CD14-positive monocyte (primary cell): ENCODE measurements at regions not wholly inside any gene's neighbourhood (a gene's known extent, or its start where the extent isn't known, plus 50 kb on each side); places are given as distances from the start of the nearest gene placed in this dataset.

Source experiments
- DNase-seq, 3 donors: peaks; one replicate each; pipeline ENCODE4 v3.0.0-alpha.2; 2011 to 2022
- H2AFZ ChIP-seq: 2 replicates; pipeline ENCODE4 v1.6.0; 2012; ENCODE audit warnings: mild to moderate bottlenecking, low read depth, low read length, inconsistent platforms; ENCODE audit not compliant: insufficient read depth, poor library complexity, severe bottlenecking
- H3K27ac ChIP-seq, 2 donors: 1 replicate in 1 of 2; 2 replicates in 1 of 2; pipeline ENCODE4 v1.5.1; 2012 to 2013; ENCODE audit warnings: low read length in 2 of 2, control low read depth in 1 of 2, inconsistent platforms in 1 of 2, low read depth in 1 of 2, mild to moderate bottlenecking in 1 of 2
- H3K27me3 ChIP-seq, 2 donors: one replicate each; pipeline versions ENCODE4 v1.6.0 to v1.6.1; 2011 to 2013; ENCODE audit warnings: low read length in 2 of 2; ENCODE audit not compliant: control insufficient read depth in 2 of 2, insufficient read depth in 2 of 2
- H3K36me3 ChIP-seq, 2 donors: replicated peaks in 1 of 2; 1 replicate in 1 of 2; 2 replicates in 1 of 2; pipeline versions ENCODE4 v1.5.1 to v1.6.1; 2012 to 2013; ENCODE audit warnings: low read length in 2 of 2, control low read depth in 1 of 2, inconsistent platforms in 1 of 2, mild to moderate bottlenecking in 1 of 2; ENCODE audit not compliant: insufficient read depth in 2 of 2, control insufficient read depth in 1 of 2
- H3K4me1 ChIP-seq, 2 donors: 1 replicate in 1 of 2; 2 replicates in 1 of 2; pipeline versions ENCODE4 v1.5.1 to v1.6.1; 2012 to 2013; ENCODE audit warnings: low read length in 2 of 2, control low read depth in 1 of 2, inconsistent platforms in 1 of 2, mild to moderate bottlenecking in 1 of 2, moderate library complexity in 1 of 2; ENCODE audit not compliant: insufficient read depth in 2 of 2, control insufficient read depth in 1 of 2
- H3K4me2 ChIP-seq: replicated peaks from 2 replicates; pipeline ENCODE3; 2012; ENCODE audit warnings: low read length, moderate library complexity, mild to moderate bottlenecking; ENCODE audit not compliant: poor library complexity, severe bottlenecking; ENCODE audit errors: extremely low read depth
- H3K4me3 ChIP-seq, 3 experiments: fragments of 200-600 bp in 1 of 3; sonication (generic) in 1 of 3; replicated peaks in 1 of 3; 1 replicate in 2 of 3; 2 replicates in 1 of 3; pipeline ENCODE4 v1.5.1; 2011 to 2013; ENCODE audit warnings: low read length in 3 of 3, mild to moderate bottlenecking in 3 of 3, control low read depth in 2 of 3, low read depth in 2 of 3, inconsistent platforms in 1 of 3, moderate library complexity in 1 of 3
- H3K79me2 ChIP-seq: 2 replicates; pipeline ENCODE4 v1.6.0; 2012; ENCODE audit warnings: mild to moderate bottlenecking, control low read depth, inconsistent platforms, low read length, moderate library complexity; ENCODE audit not compliant: insufficient read depth
- H3K9ac ChIP-seq: 2 replicates; pipeline ENCODE4 v1.6.0; 2017; ENCODE audit warnings: low read length, mild to moderate bottlenecking; ENCODE audit not compliant: insufficient read depth, poor library complexity, severe bottlenecking
- H3K9me3 ChIP-seq, 2 donors: replicated peaks in 1 of 2; 1 replicate in 1 of 2; 2 replicates in 1 of 2; pipeline versions ENCODE4 v1.5.1 to v1.6.1; 2012 to 2013; ENCODE audit warnings: low read length in 2 of 2, control low read depth in 1 of 2; ENCODE audit not compliant: control insufficient read depth in 1 of 2, insufficient read depth in 1 of 2
- H4K20me1 ChIP-seq: 2 replicates; pipeline ENCODE4 v1.6.0; 2012; ENCODE audit warnings: mild to moderate bottlenecking, low read length, control low read depth, moderate library complexity; ENCODE audit not compliant: insufficient read depth
- H3K27ac Mint-ChIP-seq, 7 donors: one replicate each; pipeline ENCODE4 v1.8.0; 2020; ENCODE audit warnings: mild to moderate bottlenecking in 7 of 7, mixed read lengths in 7 of 7, moderate library complexity in 6 of 7, inconsistent platforms in 2 of 7
- H3K27me3 Mint-ChIP-seq, 3 donors: one replicate each; pipeline ENCODE4 v1.8.0; 2021 to 2022; ENCODE audit warnings: low read depth in 3 of 3, mild to moderate bottlenecking in 3 of 3, mixed read lengths in 3 of 3, moderate library complexity in 3 of 3, inconsistent platforms in 1 of 3
- H3K36me3 Mint-ChIP-seq, 2 donors: one replicate each; pipeline ENCODE4 v1.8.0; 2020; ENCODE audit warnings: mixed read lengths in 2 of 2, inconsistent platforms in 1 of 2, mild to moderate bottlenecking in 1 of 2
- H3K4me1 Mint-ChIP-seq: one replicate; pipeline ENCODE4 v1.8.0; 2020; ENCODE audit warnings: mild to moderate bottlenecking, mixed read lengths
- H3K4me3 Mint-ChIP-seq, 2 donors: one replicate each; pipeline ENCODE4 v1.8.0; 2020; ENCODE audit warnings: mild to moderate bottlenecking in 2 of 2, mixed read lengths in 2 of 2, moderate library complexity in 1 of 2
- H3K9me3 Mint-ChIP-seq, 7 donors: one replicate each; pipeline ENCODE4 v1.8.0; 2020 to 2022; ENCODE audit warnings: mixed read lengths in 7 of 7, mild to moderate bottlenecking in 6 of 7, moderate library complexity in 6 of 7, inconsistent platforms in 2 of 7
- CTCF ChIP-seq: fragments of 200-600 bp; IDR thresholded peaks from one replicate; pipeline ENCODE4 v1.8.0; 2022; ENCODE audit warnings: antibody characterized with exemption, mild to moderate bottlenecking
- WGBS: methylation state at CpG from one replicate; pipeline ENCODE4 v1.1.5; 2013; ENCODE audit warnings: missing lambda C conversion rate; ENCODE audit not compliant: insufficient coverage; 5-methylcytosine and 5-hydroxymethylcytosine counted together
- intact Hi-C, 2 donors: fragments of 100-400 bp; cut with micrococcal nuclease; formaldehyde crosslinking; loops; one replicate each; pipeline versions ENCODE4 v1.15.0 to v1.15.1; 2023

- no CpG with 5 or more reads among the region's 1 CpG for WGBS
- H3K27ac Mint-ChIP-seq = peak overlapping the region in 1 of 7 donors; percentile 9
- intact Hi-C loops = no loop called here
Observed at GRCh38 chr2:118244686-118245085, 156.4 kb downstream of the INSIG2 start.

GRCh38 chr2:118243031-118243430 is 154.8 kb downstream of the INSIG2 start:
- peaks cover 0 to 8% (median 3%) of the 10 kb centered on the region in 7 donors for H3K9me3 Mint-ChIP-seq
- no peak for TF ChIP-seq CTCF
- H3K27ac ChIP-seq = no peak overlapping the region
- no peak overlapping the region for H3K27ac Mint-ChIP-seq
- no peaks in the 10 kb centered on the region for H3K4me1 Mint-ChIP-seq
- no peaks in the 10 kb centered on the region for H3K79me2 ChIP-seq
- H3K4me1 ChIP-seq = no peaks in the 10 kb centered on the region
- H2AFZ ChIP-seq = no peak overlapping the region
- WGBS = no CpG with 5 or more reads among the region's 2 CpGs
- intact Hi-C loops = no loop called here
- no peaks in the 10 kb centered on the region for H3K36me3 ChIP-seq
- H3K4me3 Mint-ChIP-seq = no peak overlapping the region
- DNase-seq = no peak
- H3K4me3 ChIP-seq = no peak overlapping the region
- H3K4me2 ChIP-seq = no peak overlapping the region
- no peaks in the 10 kb centered on the region for H4K20me1 ChIP-seq
- H3K36me3 Mint-ChIP-seq = no peaks in the 10 kb centered on the region
- H3K27me3 Mint-ChIP-seq = peaks cover 4 to 29% (median 15%) of the 10 kb centered on the region in 3 donors
- H3K27me3 ChIP-seq = peaks cover 0 to 2% of the 10 kb centered on the region in 2 donors
- no peaks in the 10 kb centered on the region for H3K9me3 ChIP-seq
- no peak overlapping the region for H3K9ac ChIP-seq

More at GRCh38 chr2:118244686-118245085, 156.4 kb downstream of the INSIG2 start:
- Histone ChIP-seq H3K36me3 (no peaks in the 10 kb centered on the region), H3K79me2 (no peaks in the 10 kb centered on the region), H3K27ac (no peak overlapping the region), H2AFZ (no peak overlapping the region), H3K4me1 (no peaks in the 10 kb centered on the region), H4K20me1 (no peaks in the 10 kb centered on the region), H3K4me2 (no peak overlapping the region), H3K4me3 (no peak overlapping the region), H3K9ac (no peak overlapping the region), H3K27me3 (peaks cover 0 to 2% of the 10 kb centered on the region in 2 donors), H3K9me3 (no peaks in the 10 kb centered on the region)
- no peak for TF ChIP-seq CTCF
- Mint-ChIP-seq H3K36me3 (no peaks in the 10 kb centered on the region), H3K4me3 (no peak overlapping the region), H3K9me3 (peaks cover 0 to 4% (median 0%) of the 10 kb centered on the region in 7 donors), H3K27me3 (peaks cover 5 to 31% (median 12%) of the 10 kb centered on the region in 3 donors), H3K4me1 (peaks cover 3% of the 10 kb centered on the region)
- DNase-seq = no peak
